CD4-positive, alpha-beta T cell treated with Interleukin-4 for 1 hour (primary cell): ENCODE measurements at regions not wholly inside any gene's neighbourhood (a gene's known extent, or its start where the extent isn't known, plus 50 kb on each side); places are given as distances from the start of the nearest gene placed in this dataset.

Source experiments
- DNase-seq, 2 donors: peaks; one replicate each; pipeline ENCODE4 v3.0.0-alpha.2; 2020 to 2022

GRCh38 chr2:67626656-67627055 is 229.5 kb downstream of the ETAA1 start:
- DNase-seq: no peak

- no peak for DNase-seq
Measured at GRCh38 chr2:67627456-67628207, 230.5 kb downstream of the ETAA1 start.

GRCh38 chr2:67628892-67629291 is 231.8 kb downstream of the ETAA1 start:
- DNase-seq: no peak

DNA sequence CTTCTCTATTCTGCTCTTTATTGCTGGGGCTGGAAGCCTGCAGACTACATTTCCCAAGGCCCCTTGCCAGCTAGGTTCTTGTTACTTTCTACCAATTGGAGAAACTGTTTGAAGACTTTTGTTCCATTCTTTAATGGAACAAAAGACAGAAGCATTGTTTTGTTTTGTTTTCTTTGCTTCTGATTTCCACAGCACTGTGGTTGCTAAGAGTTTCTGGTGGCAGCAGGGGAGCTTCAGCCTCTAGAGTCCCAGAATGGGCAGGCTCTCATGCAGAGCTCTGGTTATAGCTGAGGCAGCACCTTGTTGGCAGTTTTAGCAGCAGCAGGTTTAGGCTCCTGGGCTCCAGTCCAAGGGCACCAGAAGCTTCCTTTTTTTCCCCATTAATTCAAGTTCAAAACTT is 234.3 kb downstream of the ETAA1 start:
- DNase-seq: no peak

DNA sequence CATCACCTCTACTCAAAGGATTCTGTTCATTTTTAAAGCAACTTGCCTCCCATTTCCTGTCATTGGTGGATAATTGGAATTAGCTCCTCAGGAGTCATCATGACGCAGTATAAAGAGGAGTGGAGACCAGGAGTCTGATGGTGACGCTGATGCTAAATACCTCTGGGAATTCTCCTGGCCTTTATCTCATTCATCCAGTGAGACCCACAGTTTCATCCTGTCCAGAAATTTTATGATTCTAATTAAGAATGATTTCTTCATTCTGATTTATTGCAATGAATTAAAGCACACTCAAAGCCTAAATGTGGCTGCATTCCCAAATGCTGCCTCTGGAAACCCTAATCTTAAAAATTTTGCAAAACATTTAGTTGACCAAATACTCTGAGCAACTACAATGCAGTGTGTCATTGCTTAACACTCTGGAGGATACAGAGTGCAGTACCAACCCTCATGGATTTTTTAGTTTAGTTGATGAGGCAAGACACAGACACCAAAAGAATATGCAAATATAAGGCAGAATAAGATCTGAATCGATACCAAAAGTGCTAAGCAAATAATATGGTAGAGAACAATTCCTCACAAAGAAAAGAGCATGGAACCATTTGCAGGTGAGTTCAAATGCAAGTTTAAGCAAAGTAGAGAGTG is 236.2 kb downstream of the ETAA1 start:
- no peak for DNase-seq

DNA sequence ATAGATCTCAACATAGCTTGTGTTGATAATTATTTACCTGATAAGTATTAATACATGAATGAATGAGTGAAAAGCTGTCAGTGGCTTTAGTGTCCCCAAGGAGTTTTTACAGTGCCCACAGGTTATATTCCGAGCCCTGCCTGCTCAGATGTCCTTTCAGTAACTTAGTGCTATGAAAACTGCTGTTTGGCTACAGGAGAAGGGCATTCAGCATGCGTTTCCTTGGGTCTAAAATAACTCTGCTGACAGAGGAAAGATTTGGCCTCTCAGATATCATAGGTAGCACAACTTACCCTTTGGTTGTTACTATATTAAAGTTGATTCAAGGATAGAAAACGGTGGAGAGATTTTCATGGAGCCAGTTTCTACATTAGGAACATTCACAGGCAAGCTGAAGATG is 241.0 kb downstream of the ETAA1 start:
- DNase-seq: no peak

DNA sequence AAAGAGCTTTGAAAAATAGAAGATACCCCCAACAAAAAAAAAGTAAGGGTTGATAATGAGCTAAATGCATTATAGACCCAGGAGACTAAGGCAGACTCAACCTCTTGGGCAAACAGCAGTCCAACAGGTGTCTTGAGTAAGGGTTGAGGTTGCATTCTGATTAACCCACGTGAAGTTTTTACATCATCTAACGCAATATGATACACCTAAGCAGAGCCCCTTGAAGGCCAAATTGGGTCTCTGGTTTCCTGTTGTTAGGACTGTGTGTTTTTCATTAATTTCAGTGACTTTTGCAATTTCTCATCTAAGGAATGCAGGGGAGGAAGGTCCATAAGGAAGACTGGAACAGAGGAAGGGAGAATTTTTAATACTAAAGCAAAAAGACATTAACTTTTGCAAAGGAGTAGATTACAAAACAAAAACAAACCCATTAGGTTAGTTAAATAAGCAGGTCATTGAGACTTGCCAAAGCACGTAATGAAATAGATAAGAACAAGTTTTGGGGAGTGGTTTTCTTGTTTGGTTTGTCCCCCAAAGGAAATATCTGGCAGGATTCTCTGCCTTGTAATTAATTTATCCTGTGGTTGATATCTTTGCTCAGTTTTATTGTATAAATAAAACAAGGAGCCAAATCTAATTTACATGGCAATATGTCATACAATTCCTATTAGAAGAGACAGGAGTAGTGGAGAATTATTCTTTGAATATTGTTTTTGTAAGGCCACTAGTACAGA is 244.3 kb downstream of the ETAA1 start:
- DNase-seq: no peak

DNA sequence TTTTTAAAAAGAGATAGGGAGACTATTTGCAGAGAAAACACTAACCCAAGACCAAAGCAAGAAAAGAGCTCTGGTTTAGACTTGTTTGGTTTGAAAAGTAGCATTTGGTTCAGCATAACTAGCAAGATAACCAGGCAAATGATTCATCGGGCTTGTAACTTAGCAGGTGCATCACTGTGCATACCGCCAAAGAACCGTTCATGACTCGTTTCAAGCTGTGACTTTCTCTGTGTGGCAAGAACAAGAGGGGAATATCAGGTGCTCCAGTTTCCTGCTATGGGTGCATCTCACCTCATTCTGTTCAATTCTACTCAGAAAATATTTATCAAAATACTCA is 244.9 kb downstream of the ETAA1 start:
- DNase-seq: no peak

DNA sequence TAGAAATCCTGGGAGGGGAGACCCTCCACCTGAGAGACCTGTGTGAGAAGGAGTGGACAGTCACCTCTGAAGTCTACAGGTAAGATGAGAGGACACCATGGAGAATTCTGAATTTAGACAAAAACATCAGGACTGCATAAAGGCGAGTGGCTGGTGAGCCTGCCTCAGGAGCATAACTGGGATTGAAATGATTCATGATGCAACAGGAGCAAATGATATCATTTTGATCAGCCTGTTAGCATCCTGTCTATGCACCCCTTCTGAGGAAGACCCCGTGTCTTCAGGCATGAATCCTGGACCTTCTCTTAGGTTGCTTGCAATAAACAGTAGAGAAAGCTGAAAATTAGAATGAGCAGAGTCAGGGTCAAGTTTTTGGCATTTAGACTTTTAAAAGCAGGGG is 245.8 kb downstream of the ETAA1 start:
- no peak for DNase-seq

- no peak for DNase-seq
Measured at GRCh38 chr2:67645280-67646138, 248.4 kb downstream of the ETAA1 start.

GRCh38 chr2:67646714-67647333 is 249.7 kb downstream of the ETAA1 start:
- no peak for DNase-seq

DNA sequence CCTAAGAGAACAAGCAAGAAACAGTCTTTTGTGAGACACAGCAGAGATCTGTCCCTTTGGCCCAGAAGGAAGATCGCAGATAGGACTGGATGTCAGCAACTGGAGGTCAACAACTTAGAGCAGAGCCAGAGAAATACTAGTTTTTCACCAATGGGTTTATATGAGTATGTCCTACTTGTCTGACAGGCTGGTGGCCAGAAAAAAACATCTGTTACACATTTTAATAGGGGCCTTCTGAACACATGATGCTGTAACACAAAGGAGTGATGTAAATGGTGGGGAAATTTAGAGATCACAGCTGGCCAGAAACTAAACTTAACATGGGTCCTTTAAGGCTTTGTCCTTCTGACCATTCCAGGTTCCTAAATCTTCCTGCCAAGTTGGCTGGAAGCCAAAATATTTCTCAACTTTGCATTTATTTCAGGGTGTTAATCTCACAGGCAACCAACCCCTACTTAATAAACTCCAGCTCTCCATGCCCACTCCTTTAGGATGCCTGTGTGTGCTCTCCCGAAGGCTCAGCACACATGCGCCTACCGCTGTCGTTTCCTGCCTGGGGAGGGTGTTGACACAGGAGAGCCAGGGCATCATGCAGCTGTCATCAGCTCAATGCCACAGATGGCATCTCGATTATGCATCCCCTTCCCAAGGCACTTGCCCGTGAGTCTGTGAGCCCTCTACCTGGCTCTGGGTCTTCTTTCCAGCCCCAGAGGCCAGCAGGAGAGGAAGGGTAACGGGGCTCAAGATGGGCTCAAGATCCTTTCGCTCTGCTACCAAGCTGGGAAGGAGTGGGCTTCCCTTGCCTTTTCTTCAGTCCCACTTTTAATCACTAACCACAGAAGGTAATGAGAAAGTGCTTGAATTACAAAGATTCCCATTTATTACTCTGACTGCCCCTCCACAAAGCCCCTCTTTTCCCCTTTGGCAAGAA is 252.5 kb downstream of the ETAA1 start:
- DNase-seq: no peak

DNA sequence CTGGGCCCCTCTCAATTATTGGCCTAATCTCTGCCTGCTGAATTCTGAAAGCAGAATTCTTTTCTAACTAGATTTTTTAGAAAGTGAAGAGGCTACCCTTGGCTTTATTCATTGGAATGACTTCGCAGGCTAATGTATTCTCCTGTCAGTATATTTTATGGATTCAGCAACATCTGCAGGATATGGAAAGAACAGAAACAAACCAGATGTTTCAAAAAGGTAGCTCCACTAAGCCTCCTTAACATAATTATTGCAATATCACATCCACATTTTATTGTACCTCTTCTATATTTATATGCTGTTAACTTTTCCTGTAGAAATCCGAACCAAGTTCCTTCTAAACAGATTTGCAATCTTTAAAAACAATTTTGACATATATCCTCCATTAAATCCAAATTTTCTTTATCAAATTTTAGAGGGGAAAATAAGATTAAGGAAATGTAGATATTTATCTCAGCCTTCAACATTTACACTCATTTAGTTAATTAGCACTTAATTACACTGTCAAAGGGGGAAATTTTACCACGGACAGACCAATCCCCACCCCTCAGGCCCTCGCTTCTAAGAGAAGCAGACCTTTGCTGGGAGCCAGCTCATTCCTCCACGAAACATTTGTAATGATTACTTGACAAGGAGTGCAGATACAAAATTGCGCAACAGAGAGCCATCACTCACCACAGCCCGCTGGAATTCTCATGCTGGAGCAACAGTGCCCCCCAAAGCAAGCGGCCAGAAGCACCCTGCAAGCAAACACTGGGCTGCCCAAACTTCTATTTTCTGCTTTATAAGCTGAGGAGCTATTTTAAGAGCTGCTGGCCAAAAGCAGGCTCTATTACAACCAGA is 253.4 kb downstream of the ETAA1 start:
- no peak for DNase-seq

GRCh38 chr2:67651565-67651964 is 254.4 kb downstream of the ETAA1 start:
- DNase-seq: no peak

DNA sequence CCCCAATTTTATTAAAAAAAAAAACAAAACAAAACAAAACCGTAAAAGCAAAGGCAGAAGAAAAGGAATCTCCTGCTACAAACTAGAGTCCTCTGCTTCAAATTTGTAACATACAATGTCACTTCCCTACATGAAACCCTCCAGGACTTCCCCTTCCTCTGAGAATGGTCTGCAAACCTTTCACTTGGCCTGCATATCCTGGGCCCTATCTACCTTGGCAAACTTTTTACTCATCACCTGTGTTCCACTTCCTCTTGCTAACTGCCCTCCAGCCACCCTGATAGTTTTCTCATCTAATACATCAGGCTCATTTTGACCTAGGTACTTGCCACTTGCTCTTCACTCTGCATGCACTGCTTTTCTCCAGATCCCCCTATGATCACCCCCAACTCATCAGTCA is 255.5 kb downstream of the ETAA1 start:
- DNase-seq: no peak

DNA sequence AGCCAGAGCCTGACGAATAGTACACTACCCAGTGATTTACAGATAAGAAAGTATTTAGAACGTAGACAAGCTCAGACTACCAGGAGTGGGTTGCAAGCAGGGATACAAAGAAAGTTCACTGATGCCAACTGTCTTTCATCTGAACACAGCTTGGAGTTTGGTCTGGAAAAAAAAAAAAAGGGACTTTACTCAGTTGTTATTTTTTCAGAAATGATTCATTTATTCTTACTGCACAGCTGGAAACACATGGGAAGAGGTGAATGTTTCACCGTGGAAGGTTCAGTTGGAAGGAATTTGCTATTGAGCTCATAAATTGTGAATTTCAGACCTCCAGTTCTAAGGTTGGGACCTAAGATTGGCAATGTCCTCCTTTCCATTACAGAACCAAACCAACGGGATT is 259.7 kb downstream of the ETAA1 start:
- no peak for DNase-seq

DNA sequence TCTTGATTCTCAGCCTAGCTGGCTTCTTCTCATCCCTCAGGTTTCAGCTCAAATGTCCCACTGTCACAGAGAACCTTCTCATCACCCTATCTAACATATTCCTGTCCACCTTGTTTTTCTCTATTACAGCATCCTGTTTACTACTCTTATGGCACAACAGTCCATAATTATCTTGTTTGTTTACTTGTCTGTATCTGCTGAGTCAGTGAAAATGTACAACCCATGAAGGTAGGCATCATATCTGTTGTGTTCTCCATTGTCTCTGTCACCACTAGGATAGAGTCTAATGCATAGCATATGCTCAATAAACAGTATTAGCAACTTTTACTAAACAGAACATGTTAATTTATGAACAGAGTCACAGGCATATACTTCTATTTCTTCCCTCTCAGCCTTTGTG is 261.7 kb downstream of the ETAA1 start:
- no peak for DNase-seq

DNA sequence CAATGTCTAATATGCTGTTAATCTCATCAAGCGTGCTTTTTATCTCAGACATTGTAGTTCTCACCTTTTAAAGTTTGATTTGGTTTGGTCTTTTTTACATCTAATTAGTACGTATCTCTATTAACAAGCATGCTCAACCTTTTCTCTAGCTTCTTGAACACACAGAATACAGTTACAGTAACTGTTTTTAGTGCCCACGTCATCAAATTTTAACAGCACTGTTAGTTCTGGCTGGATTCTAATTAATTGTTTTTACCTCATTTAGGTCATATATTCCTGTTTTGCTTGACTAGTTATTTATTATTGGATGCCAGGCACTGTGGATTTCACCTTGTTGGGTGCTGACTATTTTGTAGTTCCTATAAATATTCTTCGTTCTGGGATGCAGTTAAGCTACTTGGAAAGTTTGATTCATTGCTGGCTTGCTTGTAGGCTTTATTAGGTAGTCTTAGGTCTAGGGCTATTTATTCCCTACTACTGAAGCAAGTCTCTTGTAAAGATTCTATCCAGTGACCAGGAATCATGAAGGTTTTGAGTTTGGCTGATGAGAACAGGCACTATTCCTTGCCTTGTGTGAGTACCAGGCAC is 263.0 kb downstream of the ETAA1 start:
- DNase-seq: no peak

GRCh38 chr2:67660871-67661270 is 263.7 kb downstream of the ETAA1 start:
- DNase-seq: no peak

- DNase-seq: no peak
Measured at GRCh38 chr2:67662222-67662621, 265.1 kb downstream of the ETAA1 start.
